Subcutaneous abdominal adipose tissue (tissue), 5 donors: ENCODE measurements at regions not wholly inside any gene's neighbourhood (a gene's known extent, or its start where the extent isn't known, plus 50 kb on each side); places are given as distances from the start of the nearest gene placed in this dataset.

Experiments used
- H3K27ac ChIP-seq: one replicate; pipeline ENCODE4 v1.7.0; 2013; ENCODE audit warnings: low read depth, mild to moderate bottlenecking, inconsistent platforms, low read length, moderate library complexity
- H3K27me3 ChIP-seq, 5 donors: one replicate each; pipeline ENCODE4 v1.7.0; 2013; ENCODE audit warnings: low read length in 5 of 5, inconsistent platforms in 1 of 5; ENCODE audit not compliant: control insufficient read depth in 5 of 5, insufficient read depth in 4 of 5
- H3K36me3 ChIP-seq, 5 donors: one replicate each; pipeline ENCODE4 v1.7.0; 2013; ENCODE audit warnings: low read length in 5 of 5; ENCODE audit not compliant: control insufficient read depth in 5 of 5, insufficient read depth in 5 of 5
- H3K4me1 ChIP-seq, 5 donors: one replicate each; pipeline ENCODE4 v1.7.0; 2013; ENCODE audit warnings: low read length in 5 of 5, mild to moderate bottlenecking in 3 of 5, moderate library complexity in 1 of 5; ENCODE audit not compliant: control insufficient read depth in 5 of 5, insufficient read depth in 5 of 5
- H3K4me3 ChIP-seq, 5 donors: one replicate each; pipeline ENCODE4 v1.7.0; 2013; ENCODE audit warnings: low read length in 5 of 5, low read depth in 1 of 5
- H3K9ac ChIP-seq, 5 donors: one replicate each; pipeline ENCODE4 v1.7.0; 2013; ENCODE audit warnings: low read length in 5 of 5, mild to moderate bottlenecking in 4 of 5, moderate library complexity in 3 of 5
- H3K9me3 ChIP-seq, 5 donors: one replicate each; pipeline ENCODE4 v1.7.0; 2013; ENCODE audit warnings: low read length in 5 of 5; ENCODE audit not compliant: control insufficient read depth in 5 of 5
- donor health status: healthy.
- donor health status: healthy.
- donor health status: healthy.
- donor health status: healthy.
- donor health status: healthy.

DNA sequence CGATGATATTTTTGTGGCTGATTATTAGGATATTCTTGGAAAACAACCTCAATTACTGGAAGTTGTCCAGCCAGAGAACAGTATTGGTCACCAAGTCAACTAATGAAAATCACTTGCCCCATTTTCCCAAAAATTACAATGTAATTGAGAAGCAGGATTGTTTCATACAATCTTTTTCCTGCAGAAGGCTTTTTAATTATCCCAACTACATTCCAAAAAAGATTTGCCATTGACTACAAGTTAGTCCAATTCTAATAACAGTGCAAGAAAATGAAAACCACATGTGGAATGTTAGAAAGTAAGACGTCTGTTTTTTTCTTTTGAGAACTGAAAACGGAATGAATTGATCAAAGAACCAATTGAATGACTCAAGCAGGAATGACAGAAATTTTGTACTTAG, 1195.8 kb downstream of the SORCS1 start:
- Histone ChIP-seq H3K36me3 (no peaks in the 10 kb centered on the region), H3K27me3 (peaks cover 0 to 3% (median 0%) of the 10 kb centered on the region in 5 donors), H3K4me3 (no peak overlapping the region), H3K4me1 (peaks cover 0 to 4% (median 0%) of the 10 kb centered on the region in 5 donors), H3K9ac (no peak overlapping the region), H3K9me3 (no peaks in the 10 kb centered on the region), H3K27ac (no peak overlapping the region)

DNA sequence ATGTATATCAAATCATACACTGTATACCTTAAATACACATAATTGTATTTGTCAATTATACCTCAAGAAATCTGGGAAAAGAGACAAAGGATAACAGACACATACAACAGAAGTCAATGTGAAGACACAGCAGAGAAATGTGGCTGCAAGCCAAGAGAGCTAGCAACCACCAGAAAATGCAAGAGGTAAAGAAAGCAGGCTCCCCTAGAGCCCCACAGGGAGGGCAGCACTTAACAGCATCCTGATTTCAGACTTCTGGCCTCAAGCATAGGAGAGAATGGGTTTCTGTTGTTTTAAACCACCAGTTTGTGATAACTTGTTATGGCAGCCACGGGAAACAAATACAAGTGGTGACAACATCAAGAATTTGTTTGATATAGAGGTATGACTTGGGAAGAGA, 1197.2 kb downstream of the SORCS1 start:
- no peak overlapping the region for H3K4me3 ChIP-seq
- H3K9ac ChIP-seq, result no peak overlapping the region

DNA sequence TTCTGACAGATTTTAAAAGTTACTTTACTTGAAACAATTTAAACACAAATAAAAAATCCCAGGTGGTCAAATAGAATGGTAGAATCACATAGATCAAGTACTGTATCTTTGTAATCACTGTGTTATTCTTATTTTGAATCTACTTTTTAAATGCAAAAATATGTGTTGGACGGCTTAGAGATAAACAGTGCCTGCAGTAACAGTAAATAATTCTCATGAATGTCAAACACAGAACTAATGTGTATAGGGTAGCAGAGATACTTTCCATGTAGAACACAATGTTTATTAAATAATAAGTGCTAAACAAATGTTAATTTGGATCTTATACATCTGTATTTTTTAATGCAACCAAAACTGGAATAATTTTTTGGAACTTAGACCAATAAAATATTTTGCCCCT, 1199.4 kb downstream of the SORCS1 start:
- Histone ChIP-seq H3K4me1 (peaks cover 0 to 4% (median 0%) of the 10 kb centered on the region in 5 donors), H3K27ac (no peak overlapping the region), H3K9ac (no peak overlapping the region), H3K27me3 (peaks cover 0 to 3% (median 0%) of the 10 kb centered on the region in 5 donors), H3K36me3 (no peaks in the 10 kb centered on the region), H3K4me3 (no peak overlapping the region), H3K9me3 (no peaks in the 10 kb centered on the region)

More for the DNA sequence above, 1197.2 kb downstream of the SORCS1 start:
- H3K36me3 ChIP-seq, result no peaks in the 10 kb centered on the region
- H3K9me3 ChIP-seq, result no peaks in the 10 kb centered on the region
- no peak overlapping the region for H3K27ac ChIP-seq
- H3K4me1 ChIP-seq, result peaks cover 0 to 4% (median 0%) of the 10 kb centered on the region in 5 donors
- H3K27me3 ChIP-seq, result peaks cover 0 to 3% (median 0%) of the 10 kb centered on the region in 5 donors

DNA sequence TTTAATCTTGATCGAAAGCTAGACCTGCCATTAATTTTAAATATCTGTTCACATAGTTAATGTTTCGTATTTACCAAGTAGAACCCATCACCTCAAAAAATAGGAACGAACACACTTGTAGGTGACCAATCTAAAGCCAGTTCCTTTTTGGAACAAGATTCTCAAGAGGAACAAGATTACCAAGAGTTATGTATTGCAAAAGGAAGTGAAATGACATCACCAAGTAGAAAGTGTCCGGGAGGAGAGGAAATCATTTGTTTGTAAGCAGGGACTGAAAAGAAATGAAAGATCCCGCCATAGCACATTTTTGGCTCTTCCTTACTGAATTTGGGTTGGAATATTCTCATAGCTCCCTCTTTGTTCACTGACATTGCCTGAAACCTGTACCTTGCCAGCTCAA, 1200.5 kb downstream of the SORCS1 start:
- H3K36me3 ChIP-seq, result no peaks in the 10 kb centered on the region
- H3K4me3 ChIP-seq, result no peak overlapping the region
- H3K9me3 ChIP-seq, result no peaks in the 10 kb centered on the region
- peaks cover 0 to 4% (median 0%) of the 10 kb centered on the region in 5 donors for H3K4me1 ChIP-seq
- peaks cover 0 to 3% (median 0%) of the 10 kb centered on the region in 5 donors for H3K27me3 ChIP-seq
- H3K9ac ChIP-seq, result no peak overlapping the region
- H3K27ac ChIP-seq, result no peak overlapping the region

DNA sequence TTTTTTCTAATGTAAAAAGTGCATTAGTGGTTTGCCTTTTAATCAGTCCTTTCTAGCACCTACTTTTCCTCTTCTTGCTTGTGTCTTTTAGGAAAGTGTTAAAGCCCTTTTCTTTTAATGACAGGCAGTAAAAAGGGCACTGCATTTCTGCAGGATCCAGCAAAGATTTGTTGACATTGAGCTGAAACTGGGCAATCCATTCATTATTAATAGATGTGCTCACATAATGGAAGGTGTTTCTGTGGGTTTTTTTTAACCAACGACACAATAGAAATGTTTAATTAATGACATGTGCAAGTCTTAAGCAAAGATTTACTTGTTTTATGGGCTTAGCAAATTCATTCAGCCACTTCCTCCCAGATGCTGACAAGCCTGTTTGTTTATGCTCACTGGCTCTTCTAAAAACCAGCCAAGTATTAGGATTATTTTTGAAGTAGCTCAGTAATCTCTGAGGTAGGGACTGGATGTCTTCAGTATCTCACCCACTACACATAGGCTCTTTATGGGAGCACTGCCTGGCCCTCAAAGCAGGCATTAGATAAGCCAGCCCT, 1201.1 kb downstream of the SORCS1 start:
- Histone ChIP-seq H3K36me3 (no peaks in the 10 kb centered on the region), H3K9me3 (no peaks in the 10 kb centered on the region), H3K9ac (no peak overlapping the region), H3K27ac (no peak overlapping the region), H3K4me1 (peaks cover 0 to 4% (median 0%) of the 10 kb centered on the region in 5 donors), H3K4me3 (no peak overlapping the region), H3K27me3 (peaks cover 0 to 3% (median 0%) of the 10 kb centered on the region in 5 donors)

DNA sequence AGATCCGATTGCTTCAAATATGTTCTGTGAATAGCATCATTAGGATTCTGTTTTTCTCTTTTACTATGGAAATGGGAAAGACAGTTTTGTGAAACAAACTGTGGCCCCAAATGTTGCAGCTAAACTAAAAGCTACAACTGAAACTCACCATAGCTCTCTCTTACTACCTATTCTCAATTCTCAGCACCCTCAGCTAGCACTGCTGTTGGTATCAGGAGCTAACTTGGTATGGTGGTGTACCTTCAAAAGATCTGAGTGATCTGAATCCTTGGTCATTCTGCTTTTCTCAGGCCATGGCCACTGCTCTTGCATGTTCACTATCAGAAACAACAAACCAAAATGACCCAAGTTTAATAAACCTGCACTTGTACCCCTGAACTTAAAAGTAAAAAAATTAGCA, 1208.0 kb downstream of the SORCS1 start:
- H3K27ac ChIP-seq, result no peak overlapping the region
- H3K4me3 ChIP-seq, result no peak overlapping the region
- H3K27me3 ChIP-seq, result no peaks in the 10 kb centered on the region
- no peak overlapping the region for H3K9ac ChIP-seq
- H3K36me3 ChIP-seq, result no peaks in the 10 kb centered on the region
- H3K4me1 ChIP-seq, result no peaks in the 10 kb centered on the region
- H3K9me3 ChIP-seq, result no peaks in the 10 kb centered on the region

DNA sequence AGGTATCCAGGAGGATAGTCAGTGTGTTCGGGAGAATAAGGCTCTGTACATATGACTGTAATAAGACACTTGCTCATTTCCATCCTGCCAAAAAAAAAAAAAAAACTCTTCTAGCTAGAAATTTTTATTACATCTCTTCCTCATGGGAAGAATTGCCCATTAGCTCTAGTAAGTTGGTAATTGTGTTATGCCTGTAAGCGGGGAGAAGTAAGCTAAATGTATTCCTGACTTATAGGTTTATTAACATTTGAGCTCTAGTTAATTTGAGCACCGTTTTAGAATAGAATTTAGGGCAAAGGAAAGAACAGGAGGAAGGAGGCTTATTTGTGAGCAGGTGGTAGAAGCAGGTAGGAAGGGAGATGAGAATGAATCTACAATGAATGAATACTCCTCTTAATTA, 1210.6 kb downstream of the SORCS1 start:
- no peaks in the 10 kb centered on the region for H3K9me3 ChIP-seq
- no peak overlapping the region for H3K4me3 ChIP-seq
- no peak overlapping the region for H3K9ac ChIP-seq
- no peak overlapping the region for H3K27ac ChIP-seq
- H3K4me1 ChIP-seq, result no peaks in the 10 kb centered on the region
- H3K36me3 ChIP-seq, result no peaks in the 10 kb centered on the region
- H3K27me3 ChIP-seq, result no peaks in the 10 kb centered on the region

DNA sequence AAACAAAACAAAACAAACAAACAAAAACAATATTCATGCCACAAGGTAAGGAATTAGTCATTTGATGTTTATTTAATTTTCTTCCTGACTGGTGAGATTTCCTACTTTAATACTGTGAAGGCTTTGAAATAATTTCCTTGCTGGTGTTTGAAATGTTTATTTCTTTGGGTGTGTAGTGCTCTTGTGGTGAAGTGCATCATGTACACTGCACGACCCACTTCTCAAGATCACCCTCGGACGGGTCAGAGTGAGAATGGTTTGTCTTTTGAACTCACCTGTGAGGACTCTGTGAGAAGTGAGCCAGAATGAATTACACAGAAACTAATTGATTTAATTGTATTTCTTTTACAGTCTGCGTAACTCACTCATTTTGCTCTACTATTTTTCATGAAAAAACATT, 1211.5 kb downstream of the SORCS1 start:
- H3K4me1 ChIP-seq, result no peaks in the 10 kb centered on the region
- H3K27me3 ChIP-seq, result no peaks in the 10 kb centered on the region
- H3K4me3 ChIP-seq, result no peak overlapping the region
- no peak overlapping the region for H3K9ac ChIP-seq
- no peak overlapping the region for H3K27ac ChIP-seq
- no peaks in the 10 kb centered on the region for H3K9me3 ChIP-seq
- no peaks in the 10 kb centered on the region for H3K36me3 ChIP-seq

DNA sequence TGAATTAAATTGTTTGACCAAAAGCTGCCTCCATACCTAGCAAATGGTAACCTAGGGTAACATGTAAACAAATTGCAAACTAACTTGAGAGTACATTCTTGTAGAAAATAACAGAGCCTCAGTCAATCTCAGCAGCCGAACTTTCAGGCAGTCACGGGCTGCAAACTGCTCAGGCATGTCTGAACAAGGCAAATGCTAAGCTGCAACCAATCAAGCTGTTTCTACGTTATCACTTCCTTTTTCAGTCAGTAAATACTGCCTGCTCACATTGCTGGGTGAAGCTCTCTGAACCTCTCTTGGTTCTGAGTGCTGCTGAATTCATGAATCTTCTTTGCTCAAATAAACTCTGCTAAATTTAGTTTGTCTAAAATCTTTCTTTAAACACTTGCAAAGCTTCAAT, 1212.4 kb downstream of the SORCS1 start:
- Histone ChIP-seq H3K9ac (no peak overlapping the region), H3K36me3 (no peaks in the 10 kb centered on the region), H3K9me3 (no peaks in the 10 kb centered on the region), H3K27ac (no peak overlapping the region), H3K4me1 (no peaks in the 10 kb centered on the region), H3K4me3 (no peak overlapping the region), H3K27me3 (no peaks in the 10 kb centered on the region)

DNA sequence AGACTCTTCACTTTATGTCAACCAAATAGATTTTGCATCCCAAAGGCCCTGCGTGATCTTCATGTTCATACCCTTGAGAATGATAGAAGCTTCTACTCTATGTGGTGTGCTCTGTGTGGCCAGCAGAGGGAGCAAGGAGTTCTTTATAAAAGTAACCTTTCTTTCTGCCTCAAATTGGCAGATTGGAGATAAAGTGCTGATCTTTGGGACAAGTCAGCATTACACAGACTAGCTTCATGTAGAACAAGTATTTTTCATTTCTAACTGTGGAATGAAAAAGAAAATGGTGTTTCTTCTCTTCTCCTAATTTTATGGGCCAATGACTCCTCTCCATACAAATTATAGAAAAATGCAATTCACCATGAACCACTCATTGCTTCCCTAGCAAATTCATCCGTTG, 1214.1 kb downstream of the SORCS1 start:
- Histone ChIP-seq H3K36me3 (no peaks in the 10 kb centered on the region), H3K27me3 (no peaks in the 10 kb centered on the region), H3K27ac (no peak overlapping the region), H3K4me3 (no peak overlapping the region), H3K9me3 (no peaks in the 10 kb centered on the region), H3K4me1 (no peaks in the 10 kb centered on the region), H3K9ac (no peak overlapping the region)

DNA sequence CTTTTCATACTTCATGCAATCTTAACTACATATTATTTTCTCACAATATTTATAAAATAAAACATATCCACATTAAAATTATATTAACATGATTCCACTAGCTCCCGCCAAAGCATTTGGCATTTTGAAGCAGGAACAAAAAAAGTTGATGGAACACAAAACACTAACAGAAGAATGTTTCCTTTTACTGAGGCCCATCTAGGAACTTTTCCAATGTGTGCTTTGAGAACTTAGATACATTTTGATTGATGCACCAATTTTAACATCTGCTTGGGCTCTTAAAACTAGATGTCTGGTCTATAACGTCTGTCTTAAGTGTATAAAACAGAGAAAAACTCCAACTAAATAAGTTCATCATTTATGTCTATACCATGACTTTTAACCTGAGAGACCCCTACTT, 1214.8 kb downstream of the SORCS1 start:
- Histone ChIP-seq H3K27me3 (no peaks in the 10 kb centered on the region), H3K9ac (no peak overlapping the region), H3K4me3 (no peak overlapping the region), H3K36me3 (no peaks in the 10 kb centered on the region), H3K27ac (no peak overlapping the region), H3K9me3 (no peaks in the 10 kb centered on the region), H3K4me1 (no peaks in the 10 kb centered on the region)
